Hematopoietic multipotent progenitor cell treated with erythropoietin and hydrocortisone succinate and interleukin-3 and kit ligand, for 8 days (in vitro differentiated cells): ENCODE measurements at regions not wholly inside any gene's neighbourhood (a gene's known extent, or its start where the extent isn't known, plus 50 kb on each side); places are given as distances from the start of the nearest gene placed in this dataset.
"Not testable (repeated sequence)": the region's sequence is repeated elsewhere in the genome, so short reads cannot be mapped to it uniquely, and the experiment has no call there.

Experiments
- DNase-seq: peaks from one replicate; pipeline ENCODE4 v3.0.0-alpha.2; 2015

GRCh38 chr7:46781901-46782439 lies 799.9 kb downstream of the TNS3 start:
- no peak for DNase-seq

- peak; percentile 2 for DNase-seq
Measured at GRCh38 chr7:46776790-46777189, 805.1 kb downstream of the TNS3 start.

GRCh38 chr7:46775776-46776175 lies 806.1 kb downstream of the TNS3 start:
- DNase-seq: no peak

- no peak for DNase-seq
Measured at GRCh38 chr7:46775020-46775419, 806.9 kb downstream of the TNS3 start.

GRCh38 chr7:46774515-46774914 lies 807.4 kb downstream of the TNS3 start:
- DNase-seq: no peak

GRCh38 chr7:46772776-46773175 lies 809.1 kb downstream of the TNS3 start:
- DNase-seq: no peak

- DNase-seq: no peak
Measured at GRCh38 chr7:46767071-46767470, 814.8 kb downstream of the TNS3 start.

GRCh38 chr7:46764100-46764936 lies 817.6 kb downstream of the TNS3 start:
- DNase-seq: no peak

- no peak for DNase-seq
Measured at GRCh38 chr7:46763344-46763743, 818.6 kb downstream of the TNS3 start.

GRCh38 chr7:46759711-46760480 lies 822.0 kb downstream of the TNS3 start:
- no peak for DNase-seq

- DNase-seq: no peak
Measured at GRCh38 chr7:46756996-46757395, 824.9 kb downstream of the TNS3 start.

GRCh38 chr7:46756256-46756655 lies 825.7 kb downstream of the TNS3 start:
- no peak for DNase-seq

GRCh38 chr7:46755120-46756034 lies 826.5 kb downstream of the TNS3 start:
- no peak for DNase-seq

- DNase-seq: no peak
Measured at GRCh38 chr7:46754140-46754720, 827.7 kb downstream of the TNS3 start.

GRCh38 chr7:46753662-46754061 lies 828.2 kb downstream of the TNS3 start:
- DNase-seq: no peak

- no peak for DNase-seq
Measured at GRCh38 chr7:46752881-46753366, 829.0 kb downstream of the TNS3 start.

GRCh38 chr7:46751927-46752723 lies 829.8 kb downstream of the TNS3 start:
- DNase-seq: not testable (repeated sequence)

GRCh38 chr7:46751471-46751870 lies 830.4 kb upstream of the IGFBP3 start:
- no peak for DNase-seq

- DNase-seq: no peak
Measured at GRCh38 chr7:46750321-46750865, 829.3 kb upstream of the IGFBP3 start.

- no peak for DNase-seq
Measured at GRCh38 chr7:46747869-46748576, 827.0 kb upstream of the IGFBP3 start.
